GM12878 (cell line): ENCODE measurements at regions not wholly inside any gene's neighbourhood (a gene's known extent, or its start where the extent isn't known, plus 50 kb on each side); places are given as distances from the start of the nearest gene placed in this dataset.

Source experiments
- ATAC-seq: fragments of 200-7000 bp; cut with Tn5 transposase; 3 replicates; pipeline ENCODE4 v1.9.1; 2020; ENCODE audit warnings: mild to moderate bottlenecking, moderate library complexity
- BruUV-seq: library from RNA; stranded (reverse); fragments of 400-500 nt; replicated peaks from 2 replicates; lab custom pipeline; 2021; lab: Mats Ljungman, UMichigan
- CTCF ChIA-PET: fragments of 300-600 bp; sonication (Branson Sonifier 250); formaldehyde crosslinking; extraction: SDS; loops from one replicate; lab custom pipeline; 2021; ENCODE audit warnings: inconsistent platforms; lab: Yijun Ruan, JAX
- POLR2A ChIA-PET: fragments of 350-600 bp; formaldehyde crosslinking; extraction: SDS; loops from one replicate; lab custom pipeline; 2021; ENCODE audit warnings: inconsistent platforms; lab: Charles Lee
- RAD21 ChIA-PET: fragments of 300-600 bp; sonication (Branson Sonifier 250); formaldehyde crosslinking; loops from one replicate; lab custom pipeline; 2023; ENCODE audit warnings: antibody characterized with exemption; ENCODE audit not compliant: unreplicated experiment; lab: Charles Lee
- SMC1A ChIA-PET: fragments of 300-600 bp; sonication (Branson Sonifier 250); formaldehyde crosslinking; loops from one replicate; lab custom pipeline; 2023; ENCODE audit not compliant: unreplicated experiment, uncharacterized antibody; lab: Charles Lee
- DNase-seq: peaks from one replicate; pipeline ENCODE4 v3.0.0-alpha.2; 2011; ENCODE audit warnings: low read depth, low spot score
- FAIRE-seq: peaks from 3 replicates; lab custom pipeline; 2011; peaks lifted over from hg19 to GRCh38; lab: Jason Lieb, UNC
- H2AFZ ChIP-seq: 2 replicates; pipeline ENCODE4 v1.6.0; 2011; ENCODE audit warnings: low read depth, low read length, control low read depth; ENCODE audit not compliant: control insufficient read depth
- H3K27ac ChIP-seq: 2 replicates; pipeline ENCODE4 v1.5.1; 2011; ENCODE audit warnings: control low read depth; ENCODE audit not compliant: control insufficient read depth, insufficient read depth
- H3K27me3 ChIP-seq, 2 experiments: replicated peaks in 1 of 2; 2 replicates each; pipeline versions ENCODE4 v1.6.0 to v1.6.1; 2011; ENCODE audit warnings: low read length in 1 of 2; ENCODE audit not compliant: control insufficient read depth in 2 of 2, insufficient read depth in 2 of 2
- H3K36me3 ChIP-seq, 2 experiments: 2 replicates each; pipeline ENCODE4 v1.5.1; 2011; ENCODE audit warnings: low read length in 1 of 2; ENCODE audit not compliant: control insufficient read depth in 2 of 2, insufficient read depth in 2 of 2
- H3K4me1 ChIP-seq: 2 replicates; pipeline ENCODE4 v1.6.1; 2011; ENCODE audit warnings: mild to moderate bottlenecking, low read length, moderate library complexity, mixed read lengths; ENCODE audit not compliant: control insufficient read depth, insufficient read depth
- H3K4me2 ChIP-seq: 2 replicates; pipeline ENCODE4 v1.6.0; 2011; ENCODE audit warnings: control low read depth; ENCODE audit not compliant: control insufficient read depth, insufficient read depth
- H3K4me3 ChIP-seq: fragments of 200-600 bp; sonication (generic); 2 replicates; pipeline ENCODE4 v1.5.1; 2016
- H3K79me2 ChIP-seq: 2 replicates; pipeline ENCODE4 v1.6.0; 2011; ENCODE audit warnings: low read length; ENCODE audit not compliant: control insufficient read depth, insufficient read depth
- H3K9ac ChIP-seq: 2 replicates; pipeline ENCODE4 v1.8.0; 2011; ENCODE audit warnings: low read length, control low read depth, mixed read lengths; ENCODE audit not compliant: control insufficient read depth, insufficient read depth
- H3K9me3 ChIP-seq: replicated peaks from 3 replicates; pipeline ENCODE4 v1.5.1; 2011; ENCODE audit warnings: mild to moderate bottlenecking, low read length; ENCODE audit not compliant: control insufficient read depth, insufficient read depth
- H4K20me1 ChIP-seq: 2 replicates; pipeline ENCODE4 v1.6.0; 2011; ENCODE audit not compliant: control insufficient read depth, insufficient read depth
- DPF2 ChIP-seq: fragments of 450-650 bp; IDR thresholded peaks from 2 replicates; pipeline ENCODE4 v1.6.1; 2017; ENCODE audit warnings: mild to moderate bottlenecking
- FOXM1 ChIP-seq: IDR thresholded peaks from 2 replicates; pipeline ENCODE4 v1.6.1; 2012; ENCODE audit warnings: low read depth, mild to moderate bottlenecking, inconsistent platforms, low read length, moderate library complexity
- IRF3 ChIP-seq: fragments of 450-650 bp; IDR thresholded peaks from 2 replicates; pipeline ENCODE4 v1.6.1; 2014; ENCODE audit warnings: mild to moderate bottlenecking
- JUNB ChIP-seq: IDR thresholded peaks from 2 replicates; pipeline ENCODE4 v1.6.1; 2016; ENCODE audit warnings: antibody characterized with exemption, mild to moderate bottlenecking
- MYC ChIP-seq: IDR thresholded peaks from 2 replicates; pipeline ENCODE4 v1.6.1; 2011; ENCODE audit warnings: mild to moderate bottlenecking, low read length, moderate library complexity, inconsistent platforms; ENCODE audit not compliant: insufficient read depth, insufficient replicate concordance, insufficient read length, severe bottlenecking
- NFXL1 ChIP-seq: fragments of 450-650 bp; IDR thresholded peaks from 2 replicates; pipeline ENCODE4 v1.6.1; 2017; ENCODE audit warnings: antibody characterized with exemption, mild to moderate bottlenecking, borderline replicate concordance
- PRDM15 ChIP-seq: fragments of 450-650 bp; formaldehyde crosslinking; IDR thresholded peaks from 2 replicates; pipeline ENCODE4 v1.4.0; 2020; ENCODE audit warnings: mild to moderate bottlenecking, moderate library complexity
- SREBF1 ChIP-seq: IDR thresholded peaks from 2 replicates; pipeline ENCODE4 v1.6.1; 2012; ENCODE audit warnings: mild to moderate bottlenecking, low read length
- TCF3 ChIP-seq: IDR thresholded peaks from 2 replicates; pipeline ENCODE4 v1.6.1; 2012; ENCODE audit warnings: low read depth, mild to moderate bottlenecking, low read length, borderline replicate concordance; ENCODE audit not compliant: insufficient read depth
- ZNF24 ChIP-seq: fragments of 450-650 bp; IDR thresholded peaks from 2 replicates; pipeline ENCODE4 v1.6.1; 2017; ENCODE audit warnings: antibody characterized with exemption, mild to moderate bottlenecking
- WGBS: methylation state at CpG from one replicate; pipeline ENCODE4 v1.1.6; 2016; ENCODE audit warnings: low lambda C conversion rate; ENCODE audit not compliant: insufficient replicate concordance, insufficient coverage; ENCODE audit errors: missing lambda C conversion rate; 5-methylcytosine and 5-hydroxymethylcytosine counted together
- in situ Hi-C: fragments of 300-500 bp; cut with MboI; formaldehyde crosslinking; loops from 9 replicates; pipeline ENCODE4 v1.14.3; 2018; ENCODE audit warnings: mixed read lengths
- intact Hi-C: fragments of 100-400 bp; cut with micrococcal nuclease; formaldehyde crosslinking; loops from one replicate; pipeline ENCODE4 v1.14.2; 2022; ENCODE audit not compliant: unreplicated experiment

- Histone ChIP-seq H3K4me3 (no peak overlapping the region), H2AFZ (no peak overlapping the region), H3K4me2 (no peak overlapping the region), H3K79me2 (no peaks in the 10 kb centered on the region), H3K36me3 (no peaks in the 10 kb centered on the region), H3K27me3 (no peaks in the 10 kb centered on the region), H3K9ac (no peak overlapping the region), H3K27ac (no peak overlapping the region), H3K4me1 (no peaks in the 10 kb centered on the region), H4K20me1 (no peaks in the 10 kb centered on the region), H3K9me3 (no peaks in the 10 kb centered on the region)
- no peak for DNase-seq
- intact Hi-C loops: loop anchor here (10.0 kb wide), 1 partner anchor 187 kb away; no protein-coding TSS in a partner anchor
- ChIA-PET POLR2A (no interaction called here), SMC1A (no interaction called here), CTCF (no interaction called here), RAD21 (no interaction called here)
- FAIRE-seq: no peak
- no peak for ATAC-seq
- in situ Hi-C loops: no loop called here
- 3% methylated on average over 2 of the region's 2 CpGs for WGBS
- BruUV-seq: no TSS peak
- TF ChIP-seq JUNB (no peak), IRF3 (no peak), FOXM1 (no peak), DPF2 (no peak), NFXL1 (no peak), ZNF24 (no peak), SREBF1 (no peak), TCF3 (no peak), PRDM15 (CRISPR knock-in tag) (no peak), MYC (no peak)
Observed at GRCh38 chr5:98638111-98638510, 135.4 kb upstream of the RGMB start.
